Left hindlimb (tissue), 1 donor: ENCODE measurements at regions not wholly inside any gene's neighbourhood (a gene's known extent, or its start where the extent isn't known, plus 50 kb on each side); places are given as distances from the start of the nearest gene placed in this dataset.

Experiments
- DNase-seq: peaks from one replicate; pipeline ENCODE4 v3.0.0-alpha.2; 2018

DNA sequence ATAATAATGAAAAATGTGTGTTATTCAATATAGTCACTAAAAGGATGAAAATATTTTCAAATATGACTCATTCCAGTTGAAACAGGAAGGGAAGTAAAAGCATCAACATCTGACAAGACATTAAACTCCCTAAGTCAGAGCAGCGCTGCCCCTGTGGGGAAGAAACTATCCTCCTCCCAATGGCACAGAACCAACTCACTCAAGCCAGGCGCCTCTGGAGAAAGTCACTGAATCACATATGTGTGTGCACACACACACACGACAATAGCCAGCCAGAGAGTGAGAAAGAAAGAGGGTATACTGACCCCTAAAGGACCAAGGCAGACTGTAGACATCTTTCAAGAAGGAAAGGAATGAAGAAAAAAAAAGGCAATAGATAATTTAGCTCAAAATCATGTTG lies 126.9 kb downstream of the SETD4 start:
- DNase-seq = peak; percentile 45

DNA sequence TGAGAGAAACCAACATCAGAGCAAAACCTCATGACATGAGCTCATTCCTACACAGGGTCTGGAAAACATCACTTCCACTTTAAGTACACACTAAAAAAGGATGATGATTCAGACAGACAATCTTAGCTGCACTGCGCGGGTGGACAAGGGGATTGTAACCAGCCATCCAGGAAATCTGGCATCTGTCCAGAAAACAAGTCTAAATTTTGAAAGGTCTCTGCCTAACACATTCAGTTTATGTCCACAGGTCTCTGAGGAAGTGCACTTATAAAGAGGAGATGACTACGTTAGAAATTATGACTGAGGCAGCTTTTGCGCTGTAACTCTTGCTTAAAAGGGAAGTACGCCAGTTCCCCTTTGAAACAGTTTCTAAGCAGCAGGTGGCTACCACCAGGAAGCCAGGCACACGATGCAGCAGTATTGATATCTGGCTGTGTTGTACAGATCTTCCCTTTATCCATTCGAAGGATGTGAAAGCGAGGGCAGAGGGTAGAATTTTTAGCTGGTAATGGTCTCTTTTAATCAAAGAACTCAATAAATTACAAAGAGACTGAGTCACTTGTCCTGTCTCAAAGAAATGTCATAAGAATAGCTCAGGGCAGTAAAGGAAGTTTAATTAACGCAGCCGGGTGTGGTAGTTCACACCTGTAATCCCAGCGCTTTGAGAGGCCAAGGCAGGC lies 128.0 kb downstream of the SETD4 start:
- DNase-seq = peak; percentile 42

DNA sequence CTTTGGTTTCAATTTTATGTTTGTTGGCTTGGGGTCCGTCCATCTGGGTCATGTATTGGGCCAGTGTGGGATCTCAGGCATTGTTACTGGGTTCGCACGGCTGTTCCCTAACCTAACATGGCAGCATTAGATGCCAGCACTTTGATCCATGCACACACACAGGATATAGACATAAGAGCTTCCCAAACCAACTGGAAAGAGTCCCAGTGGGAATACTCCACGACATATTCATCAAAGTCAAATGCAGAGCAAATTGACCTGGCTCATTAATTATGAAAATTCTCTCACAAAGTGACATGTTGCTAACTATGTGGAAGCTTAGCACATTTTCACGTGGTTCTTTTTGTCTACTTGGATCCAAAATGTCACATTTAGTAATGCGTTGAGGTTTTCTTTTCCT lies 130.4 kb downstream of the SETD4 start:
- DNase-seq = no peak

DNA sequence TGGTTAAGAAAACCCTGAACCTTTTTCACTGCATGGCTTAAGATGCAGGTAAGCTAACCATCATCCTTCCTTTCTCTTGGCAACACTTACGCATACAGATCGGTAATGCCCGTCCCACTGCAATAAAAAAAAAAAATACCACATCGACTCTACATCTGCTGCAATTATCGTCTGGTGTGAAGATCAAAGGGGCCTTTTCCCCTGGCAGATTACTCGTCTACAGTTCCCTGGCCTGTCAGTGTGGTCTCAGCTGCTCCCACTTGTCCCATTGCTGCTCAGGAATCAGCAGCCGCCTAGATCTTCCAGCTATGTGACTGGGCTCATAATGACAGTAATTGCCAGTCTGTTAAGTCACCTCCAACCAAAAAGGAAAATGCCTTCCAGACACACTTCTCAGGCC lies 133.1 kb downstream of the SETD4 start:
- no peak for DNase-seq

DNA sequence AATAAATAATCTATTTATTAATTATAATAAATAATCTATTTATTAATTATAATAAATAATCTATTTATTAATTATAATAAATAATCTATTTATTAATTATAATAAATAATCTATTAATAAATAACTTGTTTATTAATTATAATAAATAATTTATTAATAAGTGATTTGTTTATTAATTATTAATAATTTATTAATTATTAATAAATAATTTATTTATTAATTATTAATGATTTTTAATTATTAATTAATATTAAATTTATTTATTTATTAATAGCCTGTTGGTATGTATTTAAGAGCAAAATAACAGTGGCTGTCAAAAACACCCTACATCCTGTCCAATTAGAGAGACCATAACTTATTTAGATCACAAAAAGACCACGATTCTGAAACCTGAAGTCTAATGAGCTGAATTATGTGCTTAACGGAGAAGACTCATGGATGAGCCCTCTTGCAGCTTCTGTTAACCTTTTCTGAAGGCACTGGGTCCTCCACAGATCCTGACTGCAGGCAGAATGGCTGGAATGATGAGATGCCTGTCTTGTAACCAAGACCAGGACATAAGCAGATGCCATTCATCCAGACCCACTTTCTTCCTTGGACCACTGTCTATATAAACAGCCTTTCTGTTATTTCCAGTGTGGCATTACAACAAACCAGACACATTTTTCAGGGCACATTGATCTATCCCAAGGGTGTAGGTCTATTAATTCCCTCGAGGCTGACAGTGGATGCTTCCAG lies 134.2 kb downstream of the SETD4 start:
- no peak for DNase-seq

DNA sequence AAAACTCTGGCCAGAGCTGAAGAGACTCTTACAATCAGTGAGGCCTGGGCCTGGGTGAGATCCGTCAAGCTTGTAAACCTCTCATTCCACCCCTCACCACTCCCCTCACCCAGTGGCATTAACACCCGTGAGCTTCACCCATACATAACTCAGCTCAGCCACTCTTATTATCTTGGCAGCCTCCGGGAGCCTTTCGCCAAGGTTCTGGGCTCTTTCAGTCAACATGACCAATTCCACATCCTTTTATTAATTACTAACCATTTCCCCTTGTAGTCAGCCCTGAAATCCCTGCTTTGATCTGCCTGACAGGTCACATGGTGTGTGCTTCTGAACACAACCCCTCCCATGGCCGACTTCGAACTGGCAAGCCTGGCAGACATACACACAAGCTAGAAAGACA lies 134.8 kb downstream of the SETD4 start:
- DNase-seq = peak; percentile 39

DNA sequence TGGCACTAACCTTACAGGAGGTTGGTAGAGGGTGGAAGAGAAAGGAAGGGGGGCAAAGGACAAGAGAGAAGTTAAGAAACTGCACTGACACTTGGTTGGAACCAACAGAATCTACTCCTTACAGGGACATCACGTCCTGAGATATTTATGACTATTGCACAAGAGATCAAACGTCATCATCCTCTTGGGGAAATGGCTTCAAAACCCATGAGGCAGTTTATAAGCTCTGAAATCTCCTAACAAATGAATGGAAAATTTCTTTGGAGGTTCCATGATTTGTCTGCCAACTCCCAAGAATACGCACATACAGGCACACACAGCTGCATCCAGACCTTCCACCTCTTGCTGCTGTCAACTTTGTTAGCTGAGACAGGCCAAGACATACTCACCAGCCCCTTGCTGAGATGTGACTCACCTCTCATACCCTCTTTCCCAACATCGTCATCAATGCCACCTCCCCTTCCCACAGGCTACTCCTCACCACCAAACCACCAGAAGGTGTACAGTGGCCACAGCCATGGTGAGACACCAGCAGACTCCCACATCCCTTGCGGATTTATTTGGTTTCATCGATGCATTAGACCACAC lies 135.5 kb downstream of the SETD4 start:
- no peak for DNase-seq

DNA sequence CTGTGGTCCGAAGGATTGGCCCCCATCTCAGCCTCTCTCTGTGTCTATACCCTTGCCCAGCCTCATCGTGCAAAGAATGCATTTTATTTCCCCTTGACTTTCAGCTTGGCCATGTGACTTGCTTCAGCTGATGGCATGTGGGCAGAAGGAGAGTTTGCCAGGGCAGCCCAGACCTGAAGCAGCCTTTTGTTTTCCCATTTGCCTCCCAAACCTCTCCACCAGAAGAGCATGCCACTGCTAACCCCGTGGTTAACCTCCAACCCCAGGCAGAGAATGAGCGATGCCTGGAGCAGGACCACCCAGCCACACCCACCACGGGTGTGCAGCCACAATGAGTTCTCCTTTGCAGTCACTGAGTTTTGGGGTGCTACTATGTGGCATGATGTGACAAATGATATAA lies 136.4 kb downstream of the SETD4 start:
- DNase-seq = no peak

DNA sequence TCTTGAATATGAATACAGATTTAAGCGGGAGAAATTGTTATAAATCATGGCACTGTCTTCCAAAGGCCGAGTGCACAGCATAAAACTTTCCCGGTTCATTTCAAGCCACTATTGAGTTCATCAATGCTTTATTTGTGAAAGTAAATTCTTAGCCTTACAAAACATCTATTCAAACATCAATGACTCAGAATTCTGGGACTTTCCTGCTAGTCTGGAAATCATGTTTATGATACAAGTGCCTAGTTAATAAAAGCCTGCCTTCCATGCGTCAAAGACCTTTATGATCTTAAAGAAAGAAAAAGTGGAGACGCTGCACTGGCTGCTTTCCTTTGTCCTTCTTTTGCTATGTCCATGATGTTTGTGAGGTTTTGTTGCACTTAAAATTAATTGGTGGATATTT lies 137.7 kb downstream of the SETD4 start:
- no peak for DNase-seq

DNA sequence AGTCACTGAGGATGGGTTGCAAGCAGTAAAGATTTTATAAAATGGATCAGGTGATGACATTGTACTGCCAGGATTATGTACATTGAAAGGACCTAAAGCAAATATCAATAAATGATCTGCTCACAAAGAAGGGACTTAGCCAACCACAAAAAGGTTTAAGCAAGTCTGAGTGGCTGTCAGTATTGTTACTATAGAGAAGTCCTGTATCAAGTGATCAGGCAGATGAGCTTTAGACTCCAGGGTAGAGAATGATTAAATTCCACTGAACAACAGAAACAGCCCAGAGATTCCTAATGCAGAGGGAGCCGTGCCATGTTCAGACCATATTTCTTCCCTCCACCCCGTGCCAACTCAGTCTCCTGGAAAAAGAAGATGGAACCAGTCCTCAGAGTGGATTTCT lies 138.9 kb downstream of the SETD4 start:
- DNase-seq = no peak

DNA sequence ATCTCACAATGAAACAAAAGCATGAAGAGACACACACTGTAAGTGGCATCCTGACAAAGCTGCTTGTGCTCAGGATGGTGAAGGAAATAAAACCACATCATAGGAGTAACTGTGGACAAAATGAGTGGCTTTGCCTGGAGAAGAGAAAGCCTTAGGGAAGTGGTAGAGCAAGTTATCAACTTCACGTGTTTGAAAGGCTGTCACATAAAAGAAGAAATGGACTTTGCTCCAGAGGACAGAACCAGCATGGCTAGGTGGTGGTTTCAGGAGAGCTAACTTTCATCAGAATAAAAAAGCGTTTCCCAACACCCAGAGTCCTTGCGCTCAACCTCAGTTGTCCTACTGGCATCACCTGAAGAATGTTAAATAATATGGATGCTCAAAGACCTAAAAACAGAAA lies 139.9 kb downstream of the SETD4 start:
- no peak for DNase-seq

DNA sequence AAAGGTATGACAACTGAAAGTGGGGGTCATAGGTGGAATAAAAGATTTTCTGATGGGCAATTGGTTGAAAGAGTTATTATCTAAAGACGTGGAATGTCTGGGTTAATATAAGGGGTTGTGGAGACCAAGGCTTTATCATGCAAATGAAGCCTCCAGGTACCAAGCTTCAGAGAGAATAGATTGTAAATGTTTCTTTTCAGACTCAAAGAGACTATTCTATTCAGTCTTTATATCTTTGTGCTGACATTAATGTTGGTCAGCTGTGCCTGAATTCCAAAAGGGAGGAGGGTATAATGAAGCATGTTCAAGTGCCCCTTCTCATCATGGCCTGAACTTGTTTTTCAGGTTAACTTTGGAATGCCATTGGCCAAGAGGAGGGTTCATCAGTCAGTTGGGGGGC lies 145.3 kb downstream of the SETD4 start:
- DNase-seq = no peak

DNA sequence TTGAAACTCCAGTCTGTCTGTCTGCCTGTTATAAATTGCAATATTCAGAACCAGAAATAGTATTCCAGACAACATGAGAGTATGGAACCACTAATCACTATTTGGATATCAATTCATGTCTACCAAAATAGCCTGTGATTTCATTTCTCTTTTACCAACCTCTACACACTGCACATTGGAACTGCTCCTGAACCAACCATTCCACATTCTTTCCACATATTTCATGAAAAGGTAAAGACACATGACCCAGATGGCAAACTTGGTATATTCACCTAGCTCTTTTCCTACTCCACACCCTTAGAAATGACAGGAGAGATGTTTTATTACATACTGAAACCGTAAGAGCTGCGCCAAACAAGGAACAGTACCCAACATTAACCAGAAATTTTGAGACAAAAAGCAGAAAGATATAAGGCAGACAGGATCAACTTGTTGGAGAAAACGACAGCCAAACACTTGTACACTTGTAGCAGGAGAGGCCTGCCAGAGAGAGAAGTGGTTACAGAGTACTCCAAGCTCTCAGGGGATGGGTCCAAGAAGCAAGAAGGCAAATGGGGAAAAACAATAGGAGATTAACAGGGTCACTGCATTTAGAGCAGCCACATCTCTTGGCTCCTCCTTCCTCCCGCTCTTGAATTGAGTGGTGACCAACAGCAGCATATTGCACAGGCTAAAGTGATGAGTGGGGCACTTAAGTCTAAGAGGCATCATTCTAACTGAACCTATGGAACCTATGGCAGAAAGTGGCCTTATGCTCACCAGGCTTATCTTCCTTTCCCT lies 148.7 kb downstream of the SETD4 start:
- no peak for DNase-seq

DNA sequence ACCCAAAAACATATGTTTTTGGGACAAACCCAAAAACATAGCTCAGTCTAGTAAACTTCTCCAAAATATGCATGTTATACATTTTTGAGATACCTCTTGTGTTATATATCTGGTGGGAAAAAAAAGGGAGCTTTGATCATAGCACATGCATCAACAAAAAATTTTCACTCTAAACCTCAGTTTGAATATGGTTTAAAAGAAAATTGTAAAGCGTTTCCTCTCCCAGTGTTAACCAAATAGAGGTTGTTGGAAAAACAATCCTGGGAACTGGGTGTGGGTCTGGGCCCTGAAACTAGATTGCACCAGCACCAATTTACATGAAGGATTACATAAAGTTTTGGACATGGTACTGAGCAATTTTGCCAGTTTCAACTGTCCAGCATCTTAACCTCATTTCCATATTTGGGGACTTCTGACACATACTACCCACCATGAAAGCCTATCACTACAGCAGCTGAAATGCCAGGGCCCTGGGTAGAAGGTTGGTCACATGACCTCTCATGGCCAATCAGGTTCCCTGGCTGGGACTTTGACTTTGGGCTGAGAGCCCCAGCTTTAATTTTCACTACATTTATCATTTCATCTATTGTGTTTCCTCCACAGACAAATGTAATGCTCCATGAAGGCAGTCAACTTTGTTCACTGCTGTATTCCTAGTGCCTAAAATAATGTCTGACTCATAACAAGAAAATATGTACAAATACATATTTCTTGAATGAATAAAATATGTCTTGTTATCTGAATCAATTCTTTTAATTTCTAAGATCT lies 150.7 kb downstream of the SETD4 start:
- no peak for DNase-seq

DNA sequence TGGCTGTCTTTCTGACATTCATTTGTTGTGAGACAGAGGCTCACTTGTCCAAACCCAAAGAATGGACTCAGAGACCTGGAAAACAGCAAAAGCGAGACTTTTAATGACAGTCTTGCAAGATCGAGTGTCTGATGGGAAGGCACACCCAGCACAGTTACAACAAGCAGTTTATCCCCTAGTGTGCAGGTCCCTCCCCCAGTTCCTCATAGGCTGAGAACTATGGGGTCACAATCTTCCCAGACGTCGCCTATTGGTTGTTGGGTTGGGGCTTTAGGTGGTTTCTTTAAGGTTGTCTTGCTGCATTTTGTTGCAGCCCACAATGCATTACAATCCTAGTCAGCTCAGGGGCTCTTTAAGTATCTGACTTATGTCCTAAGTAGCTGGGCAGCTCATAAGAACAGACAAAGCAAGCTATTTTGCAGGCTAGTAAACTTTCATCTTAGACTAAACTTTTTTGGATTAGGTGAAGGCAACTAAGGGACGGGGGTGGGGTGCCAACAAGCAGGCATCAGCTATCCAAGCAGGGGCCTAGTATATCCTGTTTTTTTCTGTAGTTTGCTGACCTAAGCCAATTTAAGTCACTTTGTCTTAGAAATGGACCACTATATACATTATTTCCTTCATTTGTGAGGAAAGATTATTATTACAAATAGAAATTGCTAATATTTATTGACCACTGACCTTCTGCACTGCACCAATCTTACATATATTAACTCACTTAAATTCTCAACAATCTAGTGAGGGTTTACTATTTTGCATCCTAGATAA lies 151.8 kb downstream of the SETD4 start:
- DNase-seq = no peak

DNA sequence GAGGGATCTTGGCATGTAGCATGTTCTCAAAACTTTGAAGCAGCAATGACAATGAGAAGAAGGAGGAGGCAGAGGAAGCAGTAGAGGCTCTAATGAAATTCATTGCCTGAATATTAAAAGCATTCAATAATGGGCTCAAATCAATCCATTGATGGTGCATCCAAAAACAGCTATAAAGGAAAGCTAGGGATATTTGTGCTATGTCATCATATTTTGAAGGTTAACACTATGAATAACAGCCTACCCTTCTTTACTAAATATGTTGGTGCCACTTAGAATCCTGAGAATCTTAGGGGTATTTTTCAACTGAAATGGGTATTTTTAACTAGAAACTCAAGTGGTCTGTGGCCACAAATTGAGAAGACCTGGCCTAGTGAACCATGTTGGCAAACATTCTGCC lies 153.7 kb downstream of the SETD4 start:
- no peak for DNase-seq

DNA sequence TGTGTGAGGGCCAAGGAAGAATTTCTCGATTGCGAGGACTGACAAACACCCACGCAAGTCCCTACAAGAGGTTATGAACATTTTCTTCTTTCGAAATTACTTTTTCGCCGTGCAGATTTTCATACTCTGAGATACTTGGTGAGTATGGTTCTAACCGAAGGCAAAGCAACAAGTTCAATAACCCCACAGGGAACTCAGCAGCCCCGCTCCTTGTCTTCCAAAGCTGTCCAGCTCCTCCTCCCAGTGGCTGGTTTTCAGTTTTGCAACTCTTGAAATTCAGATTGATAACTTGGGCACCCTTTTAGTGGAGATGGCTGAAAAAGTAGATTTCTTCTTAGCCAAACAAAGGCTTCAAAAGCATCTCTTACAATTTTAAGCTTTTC lies 154.4 kb downstream of the SETD4 start:
- no peak for DNase-seq

DNA sequence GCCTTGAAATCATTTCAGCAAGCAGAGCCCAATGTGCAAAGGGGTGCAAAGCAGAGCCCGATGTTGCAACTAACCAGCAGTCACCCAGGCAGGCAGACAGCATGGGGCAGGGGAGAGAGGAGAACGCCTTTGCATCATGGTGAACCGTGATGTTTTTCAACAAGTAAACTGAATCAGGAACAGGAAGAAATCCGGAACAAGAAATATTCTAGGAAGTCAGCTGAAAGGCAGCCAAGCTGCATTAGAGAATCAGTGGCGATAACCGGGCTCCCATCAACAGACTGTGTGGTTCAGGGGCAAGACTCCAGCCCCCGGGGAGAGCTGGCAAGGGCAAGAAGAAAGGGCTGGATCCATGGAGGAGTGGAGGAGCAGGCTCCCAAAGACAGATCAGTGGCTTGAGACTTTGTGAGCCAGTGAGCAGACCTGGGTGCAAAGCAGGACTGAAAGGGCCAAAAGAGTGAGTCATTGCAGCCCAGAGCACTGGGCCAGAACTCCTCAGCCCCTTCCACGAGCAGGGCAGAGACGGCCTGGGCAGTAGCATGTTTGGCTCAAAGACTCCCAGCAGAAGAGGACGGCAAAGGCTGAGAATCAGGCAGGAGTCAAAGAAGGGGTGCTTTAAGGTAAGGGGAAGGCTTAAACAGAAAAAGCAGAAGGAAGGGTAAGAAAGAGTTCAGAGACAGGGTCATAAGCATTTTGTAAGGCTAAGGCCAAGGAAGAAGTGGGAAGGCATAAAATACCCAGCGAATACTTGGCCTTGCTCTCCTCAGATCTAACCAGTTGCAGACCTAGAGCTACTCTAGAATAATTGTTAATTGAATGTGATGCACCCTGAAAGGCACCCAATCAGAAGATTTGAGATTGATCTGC lies 155.0 kb downstream of the SETD4 start:
- no peak for DNase-seq

DNA sequence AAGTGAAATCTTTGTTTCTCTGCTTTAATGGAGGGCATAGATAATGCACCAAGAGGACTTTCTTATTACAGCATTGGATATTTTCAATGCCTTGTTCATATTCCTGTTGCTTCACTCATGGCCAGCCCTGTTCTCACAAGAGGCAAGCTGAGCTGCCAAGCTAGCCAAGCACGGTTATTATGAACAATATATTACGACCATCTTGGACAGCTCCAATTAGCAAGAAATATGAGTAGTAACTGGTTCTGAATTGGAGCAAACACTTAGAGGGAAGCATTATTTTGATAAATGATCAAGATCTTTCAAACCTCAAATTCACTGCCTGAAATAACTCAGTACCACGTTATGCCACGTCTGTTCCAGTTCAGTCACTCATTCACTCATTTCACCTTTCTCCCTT lies 159.8 kb downstream of the SETD4 start:
- DNase-seq = no peak

DNA sequence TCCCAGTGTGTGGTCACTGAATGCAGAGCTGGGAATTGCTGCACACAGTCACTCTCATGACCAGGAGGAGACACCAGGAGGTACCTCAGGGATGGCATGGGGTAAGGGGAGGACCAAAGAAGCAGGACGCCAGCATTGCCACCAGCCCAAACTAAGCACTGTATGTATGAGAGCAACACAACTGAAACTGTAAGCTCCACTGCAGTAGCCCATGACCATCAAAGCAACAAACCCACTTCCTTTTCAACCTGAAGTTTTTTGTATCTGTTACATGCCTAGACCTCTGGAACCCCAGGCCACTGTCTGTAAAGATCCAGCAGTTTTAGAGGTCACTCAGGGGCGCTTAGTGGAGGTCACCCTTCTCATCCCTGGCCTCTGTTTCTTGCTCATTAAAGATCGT lies 164.3 kb downstream of the SETD4 start:
- DNase-seq = no peak

DNA sequence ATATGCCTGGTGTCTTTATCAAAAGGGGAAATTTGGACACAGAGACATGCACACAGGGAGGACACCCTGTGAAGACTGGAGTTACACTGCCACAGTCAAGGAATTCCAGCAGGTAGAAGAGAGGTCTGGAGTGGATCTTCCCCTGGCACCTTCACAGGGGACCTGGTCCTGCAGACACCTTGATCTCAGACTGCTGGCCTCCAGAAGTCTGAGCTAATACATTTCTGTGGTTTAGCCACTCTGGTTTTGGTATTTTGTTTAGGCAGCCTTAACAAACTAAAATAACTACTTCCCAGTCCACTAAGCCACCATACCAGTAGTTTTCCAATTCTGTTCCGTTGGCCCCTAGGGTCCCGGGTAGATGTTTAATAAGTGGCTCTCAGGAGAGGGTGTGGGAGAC lies 164.7 kb downstream of the SETD4 start:
- DNase-seq = no peak
